GM12864 (cell line): ENCODE measurements at regions not wholly inside any gene's neighbourhood (a gene's known extent, or its start where the extent isn't known, plus 50 kb on each side); places are given as distances from the start of the nearest gene placed in this dataset.

Experiments
- DNase-seq: peaks from one replicate; pipeline ENCODE4 v3.0.0-alpha.2; 2011; ENCODE audit warnings: low read depth
- H3K4me3 ChIP-seq: 2 replicates; pipeline ENCODE4 v1.5.1; 2011; ENCODE audit warnings: mild to moderate bottlenecking, low read depth, low read length, control low read depth
- TF ChIP-seq, protein P1 (sequence below): IDR thresholded peaks from 2 replicates; pipeline ENCODE4 v1.5.1; 2011; ENCODE audit warnings: low read depth, mild to moderate bottlenecking, moderate library complexity, low read length, control low read depth, inconsistent platforms; ENCODE audit errors: missing control alignments

DNA sequence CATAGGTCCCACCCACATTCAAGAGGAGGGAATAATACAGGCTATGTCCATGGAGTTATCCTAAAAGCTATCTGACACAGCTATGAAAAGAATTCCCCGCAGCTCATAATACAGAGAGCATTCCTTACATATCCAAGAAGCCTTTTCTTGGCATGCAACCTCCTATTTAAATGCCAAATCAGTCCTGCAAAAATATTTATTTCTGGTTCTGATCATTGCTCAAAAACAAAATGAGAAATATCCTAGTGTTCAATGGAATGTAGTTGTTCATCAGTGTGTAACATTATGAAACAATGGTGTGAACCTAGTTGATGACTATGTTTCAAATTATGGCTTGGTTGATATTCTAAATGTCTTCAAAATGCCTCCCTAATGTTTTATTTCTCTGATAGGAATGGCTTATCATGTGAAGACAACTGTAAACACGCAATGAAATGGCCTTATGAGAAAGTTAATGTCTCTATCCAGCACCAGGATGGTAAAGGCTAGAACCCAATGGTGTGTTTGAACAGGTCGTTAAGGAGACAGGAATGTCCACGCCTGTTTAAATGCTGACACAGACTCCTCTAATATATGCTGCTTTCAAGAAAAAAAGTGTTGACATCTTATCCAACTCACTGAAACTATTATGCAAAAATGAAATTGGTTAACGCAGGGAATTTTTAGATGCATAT, 126.7 kb upstream of the CDH6 start:
- TF ChIP-seq, protein P1, sequence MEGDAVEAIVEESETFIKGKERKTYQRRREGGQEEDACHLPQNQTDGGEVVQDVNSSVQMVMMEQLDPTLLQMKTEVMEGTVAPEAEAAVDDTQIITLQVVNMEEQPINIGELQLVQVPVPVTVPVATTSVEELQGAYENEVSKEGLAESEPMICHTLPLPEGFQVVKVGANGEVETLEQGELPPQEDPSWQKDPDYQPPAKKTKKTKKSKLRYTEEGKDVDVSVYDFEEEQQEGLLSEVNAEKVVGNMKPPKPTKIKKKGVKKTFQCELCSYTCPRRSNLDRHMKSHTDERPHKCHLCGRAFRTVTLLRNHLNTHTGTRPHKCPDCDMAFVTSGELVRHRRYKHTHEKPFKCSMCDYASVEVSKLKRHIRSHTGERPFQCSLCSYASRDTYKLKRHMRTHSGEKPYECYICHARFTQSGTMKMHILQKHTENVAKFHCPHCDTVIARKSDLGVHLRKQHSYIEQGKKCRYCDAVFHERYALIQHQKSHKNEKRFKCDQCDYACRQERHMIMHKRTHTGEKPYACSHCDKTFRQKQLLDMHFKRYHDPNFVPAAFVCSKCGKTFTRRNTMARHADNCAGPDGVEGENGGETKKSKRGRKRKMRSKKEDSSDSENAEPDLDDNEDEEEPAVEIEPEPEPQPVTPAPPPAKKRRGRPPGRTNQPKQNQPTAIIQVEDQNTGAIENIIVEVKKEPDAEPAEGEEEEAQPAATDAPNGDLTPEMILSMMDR, result no peak
- no peak for DNase-seq
- H3K4me3 ChIP-seq, result no peak overlapping the region

DNA sequence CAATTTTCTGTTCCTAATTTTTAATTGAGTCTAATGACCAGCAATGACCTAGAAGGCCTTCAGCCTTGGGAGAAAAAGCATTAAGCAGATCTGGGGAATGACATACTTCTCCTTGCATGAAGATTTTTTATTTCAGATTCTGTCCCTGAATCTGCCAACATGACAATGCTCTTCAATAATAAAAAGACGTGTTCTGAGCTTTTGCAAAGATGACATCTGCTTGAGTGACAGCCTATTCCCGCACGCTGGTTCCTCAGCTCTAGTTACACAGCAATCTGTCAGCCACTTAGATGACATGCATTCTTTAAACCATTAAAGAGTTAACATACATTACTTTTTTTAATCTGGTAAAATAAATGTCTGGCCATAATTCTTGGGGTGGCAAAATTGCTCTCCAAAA, 129.3 kb upstream of the CDH6 start:
- TF ChIP-seq, protein P1, result no peak
- no peak for DNase-seq
- H3K4me3 ChIP-seq, result no peak overlapping the region

DNA sequence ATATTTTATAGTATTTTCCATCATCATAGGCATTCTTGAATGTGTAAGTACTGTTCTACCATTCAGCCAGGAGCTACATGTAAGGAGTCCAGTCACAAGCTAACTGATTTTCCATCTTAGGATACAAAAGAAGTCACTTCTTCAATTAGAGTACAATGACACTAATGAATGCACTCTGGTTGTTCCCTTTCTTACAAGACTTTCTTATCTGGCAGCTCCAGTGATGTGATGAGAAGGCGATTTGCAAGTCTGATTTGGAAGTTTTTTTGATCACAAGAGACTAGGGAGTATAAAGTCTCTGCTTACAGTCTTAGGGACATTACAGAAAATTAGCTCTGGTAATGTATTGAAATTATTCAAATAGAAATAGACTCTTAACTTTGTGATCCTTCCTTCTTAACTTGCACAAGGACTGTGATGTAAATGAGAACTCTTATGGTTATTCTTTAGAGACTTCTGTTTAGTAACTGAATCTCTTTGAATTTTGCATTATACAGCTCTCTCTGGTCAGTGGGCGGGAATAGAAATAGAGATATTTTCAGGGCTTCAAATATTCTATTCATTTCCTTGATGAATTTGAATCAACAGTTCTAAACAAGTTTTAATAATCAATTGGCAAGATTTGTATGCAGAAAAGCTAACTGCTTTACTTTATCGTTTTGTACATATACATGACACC, 130.4 kb upstream of the CDH6 start:
- H3K4me3 ChIP-seq, result no peak overlapping the region
- DNase-seq, result no peak
- TF ChIP-seq, protein P1, result no peak

DNA sequence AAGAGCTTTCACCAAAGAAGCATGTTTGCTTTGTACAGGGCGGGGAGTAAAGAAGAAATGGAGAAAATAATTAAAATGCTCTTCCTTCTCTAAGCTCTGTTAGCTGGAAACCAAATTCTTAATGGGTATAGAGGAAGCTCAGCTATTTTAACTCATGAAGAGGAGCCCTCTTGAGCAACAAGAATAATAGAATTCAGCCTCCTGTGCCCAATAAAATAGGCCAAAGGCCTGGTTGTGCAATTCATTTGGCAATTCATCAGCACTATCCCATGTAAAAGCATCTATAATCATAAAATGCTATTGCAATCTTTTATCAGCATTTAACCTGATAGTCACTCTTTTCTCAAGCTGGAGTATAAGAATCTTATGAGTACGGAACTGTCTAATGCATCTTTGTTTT, 133.6 kb upstream of the CDH6 start:
- DNase-seq, result no peak
- TF ChIP-seq, protein P1, result no peak
- H3K4me3 ChIP-seq, result no peak overlapping the region

DNA sequence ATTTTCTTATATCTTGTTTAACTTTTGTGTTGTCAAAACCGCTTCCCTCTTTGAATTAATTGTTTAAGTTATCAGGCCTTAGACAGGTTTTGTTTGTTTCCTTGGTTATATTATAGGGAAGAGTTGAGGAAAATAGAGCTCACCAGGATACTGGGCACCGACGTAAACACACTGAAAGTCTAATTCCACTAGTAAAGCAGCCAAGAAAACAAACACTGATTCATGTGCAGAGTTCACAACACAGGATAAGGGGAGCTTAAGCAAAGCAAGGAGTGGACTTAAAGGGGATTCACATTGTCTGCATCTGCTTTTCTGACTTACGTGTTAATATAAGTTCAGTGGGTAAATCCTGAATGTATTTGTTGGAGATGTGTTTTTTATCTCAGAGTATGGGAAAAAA, 139.0 kb upstream of the CDH6 start:
- H3K4me3 ChIP-seq, result no peak overlapping the region
- TF ChIP-seq, protein P1, result no peak
- DNase-seq, result no peak

DNA sequence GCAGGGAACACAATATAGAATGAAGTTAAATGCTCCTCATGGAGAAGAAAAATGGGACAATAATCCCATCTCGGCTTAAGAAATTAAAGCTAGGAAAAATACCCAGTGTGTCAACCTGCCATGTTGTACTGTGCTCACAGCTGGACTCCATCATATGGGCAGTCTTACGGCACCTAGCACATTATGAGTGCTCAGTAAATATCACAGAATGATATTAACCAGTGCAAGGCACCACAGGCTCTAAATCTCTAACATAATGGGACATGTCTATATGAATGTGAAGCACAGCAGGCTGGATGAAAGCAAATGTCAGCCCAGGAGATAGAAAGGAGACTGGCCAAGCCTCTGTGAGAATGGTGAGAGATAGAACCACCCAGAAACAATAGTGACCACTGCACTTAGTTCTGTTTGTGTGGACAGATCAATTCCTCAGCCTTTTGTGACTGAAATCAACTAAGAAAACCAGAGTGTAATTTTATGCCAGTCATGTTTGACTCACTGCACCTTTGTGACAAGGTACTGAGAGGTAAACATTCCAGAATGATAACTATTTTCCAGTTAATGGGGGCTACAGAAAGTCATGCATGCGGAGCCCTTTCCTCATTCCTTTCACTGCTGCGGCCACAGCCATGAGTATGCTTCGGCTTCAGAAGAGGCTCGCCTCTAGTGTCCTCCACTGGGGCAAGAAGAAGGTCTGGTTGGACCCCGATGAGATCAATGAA, 140.4 kb upstream of the CDH6 start:
- TF ChIP-seq, protein P1, result no peak
- no peak overlapping the region for H3K4me3 ChIP-seq
- no peak for DNase-seq
